GM12878 (cell line): ENCODE measurements at regions not wholly inside any gene's neighbourhood (a gene's known extent, or its start where the extent isn't known, plus 50 kb on each side); places are given as distances from the start of the nearest gene placed in this dataset.

Experiments
- ATAC-seq: fragments of 200-7000 bp; cut with Tn5 transposase; 3 replicates; pipeline ENCODE4 v1.9.1; 2020; ENCODE audit warnings: mild to moderate bottlenecking, moderate library complexity
- BruUV-seq: library from RNA; stranded (reverse); fragments of 400-500 nt; replicated peaks from 2 replicates; lab custom pipeline; 2021; lab: Mats Ljungman, UMichigan
- CTCF ChIA-PET: fragments of 300-600 bp; sonication (Branson Sonifier 250); formaldehyde crosslinking; extraction: SDS; loops from one replicate; lab custom pipeline; 2021; ENCODE audit warnings: inconsistent platforms; lab: Yijun Ruan, JAX
- POLR2A ChIA-PET: fragments of 350-600 bp; formaldehyde crosslinking; extraction: SDS; loops from one replicate; lab custom pipeline; 2021; ENCODE audit warnings: inconsistent platforms; lab: Charles Lee
- RAD21 ChIA-PET: fragments of 300-600 bp; sonication (Branson Sonifier 250); formaldehyde crosslinking; loops from one replicate; lab custom pipeline; 2023; ENCODE audit warnings: antibody characterized with exemption; ENCODE audit not compliant: unreplicated experiment; lab: Charles Lee
- SMC1A ChIA-PET: fragments of 300-600 bp; sonication (Branson Sonifier 250); formaldehyde crosslinking; loops from one replicate; lab custom pipeline; 2023; ENCODE audit not compliant: unreplicated experiment, uncharacterized antibody; lab: Charles Lee
- DNase-seq: peaks from one replicate; pipeline ENCODE4 v3.0.0-alpha.2; 2011; ENCODE audit warnings: low read depth, low spot score
- FAIRE-seq: peaks from 3 replicates; lab custom pipeline; 2011; peaks lifted over from hg19 to GRCh38; lab: Jason Lieb, UNC
- H2AFZ ChIP-seq: 2 replicates; pipeline ENCODE4 v1.6.0; 2011; ENCODE audit warnings: low read depth, low read length, control low read depth; ENCODE audit not compliant: control insufficient read depth
- H3K27ac ChIP-seq: 2 replicates; pipeline ENCODE4 v1.5.1; 2011; ENCODE audit warnings: control low read depth; ENCODE audit not compliant: control insufficient read depth, insufficient read depth
- H3K27me3 ChIP-seq, 2 experiments: replicated peaks in 1 of 2; 2 replicates each; pipeline versions ENCODE4 v1.6.0 to v1.6.1; 2011; ENCODE audit warnings: low read length in 1 of 2; ENCODE audit not compliant: control insufficient read depth in 2 of 2, insufficient read depth in 2 of 2
- H3K36me3 ChIP-seq, 2 experiments: 2 replicates each; pipeline ENCODE4 v1.5.1; 2011; ENCODE audit warnings: low read length in 1 of 2; ENCODE audit not compliant: control insufficient read depth in 2 of 2, insufficient read depth in 2 of 2
- H3K4me1 ChIP-seq: 2 replicates; pipeline ENCODE4 v1.6.1; 2011; ENCODE audit warnings: mild to moderate bottlenecking, low read length, moderate library complexity, mixed read lengths; ENCODE audit not compliant: control insufficient read depth, insufficient read depth
- H3K4me2 ChIP-seq: 2 replicates; pipeline ENCODE4 v1.6.0; 2011; ENCODE audit warnings: control low read depth; ENCODE audit not compliant: control insufficient read depth, insufficient read depth
- H3K4me3 ChIP-seq: fragments of 200-600 bp; sonication (generic); 2 replicates; pipeline ENCODE4 v1.5.1; 2016
- H3K79me2 ChIP-seq: 2 replicates; pipeline ENCODE4 v1.6.0; 2011; ENCODE audit warnings: low read length; ENCODE audit not compliant: control insufficient read depth, insufficient read depth
- H3K9ac ChIP-seq: 2 replicates; pipeline ENCODE4 v1.8.0; 2011; ENCODE audit warnings: low read length, control low read depth, mixed read lengths; ENCODE audit not compliant: control insufficient read depth, insufficient read depth
- H3K9me3 ChIP-seq: replicated peaks from 3 replicates; pipeline ENCODE4 v1.5.1; 2011; ENCODE audit warnings: mild to moderate bottlenecking, low read length; ENCODE audit not compliant: control insufficient read depth, insufficient read depth
- H4K20me1 ChIP-seq: 2 replicates; pipeline ENCODE4 v1.6.0; 2011; ENCODE audit not compliant: control insufficient read depth, insufficient read depth
- BHLHE40 ChIP-seq, 2 experiments: fragments of 450-650 bp in 1 of 2; IDR thresholded peaks; 2 replicates each; pipeline ENCODE4 v1.6.1; 2011 to 2017; ENCODE audit warnings: low read depth in 2 of 2, borderline replicate concordance in 1 of 2, improper control_type of control experiment in 1 of 2, low read length in 1 of 2, mild to moderate bottlenecking in 1 of 2
- GATAD2B ChIP-seq: fragments of 450-650 bp; conservative IDR thresholded peaks from 2 replicates; pipeline ENCODE4 v1.6.1; 2017; ENCODE audit warnings: low read depth, mild to moderate bottlenecking, moderate library complexity
- POLR2AphosphoS5 ChIP-seq: IDR thresholded peaks from 2 replicates; pipeline ENCODE4 v1.6.1; 2011; ENCODE audit warnings: mild to moderate bottlenecking, low read length, inconsistent platforms
- POU2F2 ChIP-seq: IDR thresholded peaks from 3 replicates; pipeline ENCODE4 v1.6.1; 2011; ENCODE audit warnings: low read depth, mild to moderate bottlenecking, low read length, borderline replicate concordance
- RAD51 ChIP-seq: fragments of 450-650 bp; IDR thresholded peaks from 2 replicates; pipeline ENCODE4 v1.6.1; 2016; ENCODE audit warnings: moderate library complexity, mild to moderate bottlenecking, inconsistent platforms
- RFX5 ChIP-seq: IDR thresholded peaks from 2 replicates; pipeline ENCODE4 v1.6.1; 2011; ENCODE audit warnings: low read depth, low read length, improper control_type of control experiment
- SREBF2 ChIP-seq: IDR thresholded peaks from 2 replicates; pipeline ENCODE4 v1.6.1; 2012; ENCODE audit warnings: mild to moderate bottlenecking, low read length
- WGBS: methylation state at CpG from one replicate; pipeline ENCODE4 v1.1.6; 2016; ENCODE audit warnings: low lambda C conversion rate; ENCODE audit not compliant: insufficient replicate concordance, insufficient coverage; ENCODE audit errors: missing lambda C conversion rate; 5-methylcytosine and 5-hydroxymethylcytosine counted together
- in situ Hi-C: fragments of 300-500 bp; cut with MboI; formaldehyde crosslinking; loops from 9 replicates; pipeline ENCODE4 v1.14.3; 2018; ENCODE audit warnings: mixed read lengths
- intact Hi-C: fragments of 100-400 bp; cut with micrococcal nuclease; formaldehyde crosslinking; loops from one replicate; pipeline ENCODE4 v1.14.2; 2022; ENCODE audit not compliant: unreplicated experiment

GRCh38 chr10:33783078-33783477, 448.6 kb upstream of the NRP1 start:
- Histone ChIP-seq H3K9ac (no peak overlapping the region), H4K20me1 (no peaks in the 10 kb centered on the region), H2AFZ (no peak overlapping the region), H3K79me2 (no peaks in the 10 kb centered on the region), H3K36me3 (no peaks in the 10 kb centered on the region), H3K4me1 (no peaks in the 10 kb centered on the region), H3K27me3 (no peaks in the 10 kb centered on the region), H3K9me3 (no peaks in the 10 kb centered on the region), H3K27ac (no peak overlapping the region), H3K4me3 (no peak overlapping the region), H3K4me2 (no peak overlapping the region)
- POLR2A ChIA-PET, result no interaction called here
- SMC1A ChIA-PET, result interaction anchor here (0.7 to 9.6 kb wide), 7 partner anchors 12 to 43 kb away, joined by 3 to 95 read pairs (median 4); no protein-coding TSS in a partner anchor
- no peak for FAIRE-seq
- TF ChIP-seq SREBF2 (no peak), RFX5 (no peak), RAD51 (peak; percentile 92), GATAD2B (no peak), POLR2AphosphoS5 (no peak), BHLHE40 (IDR thresholded peaks at IDR 0.05; ENCODE audit: borderline replicate concordance in 1 of 2, low read depth in 2 of 2, low read length in 1 of 2) (peak in 1 of 2 experiments; percentile 80; a peak in 2 of 4 replicates), POU2F2 (no peak)
- no TSS peak for BruUV-seq
- intact Hi-C loops (no loop called here), in situ Hi-C loops (no loop called here)
- no peak for DNase-seq
- ATAC-seq, result peak; percentile 57
- CTCF ChIA-PET, result interaction anchor here (0.9 to 1.2 kb wide), 2 partner anchors 26 to 544 kb away, joined by 3 read pairs; no protein-coding TSS in a partner anchor
- RAD21 ChIA-PET, result interaction anchor here (0.5 to 0.9 kb wide), 3 partner anchors 35 to 259 kb away, joined by 3 read pairs; no protein-coding TSS in a partner anchor
- 34% methylated on average over 3 of the region's 3 CpGs for WGBS
